Right cardiac atrium (tissue), 5 donors: ENCODE measurements at regions not wholly inside any gene's neighbourhood (a gene's known extent, or its start where the extent isn't known, plus 50 kb on each side); places are given as distances from the start of the nearest gene placed in this dataset.

Experiments
- ATAC-seq, 2 donors: fragments of 200-7000 bp; cut with Tn5 transposase; one replicate each; pipeline versions ENCODE4 v1.8.0 to v1.9.1; 2020; ENCODE audit warnings: moderate library complexity in 2 of 2, mild to moderate bottlenecking in 1 of 2
- DNase-seq, 3 donors: peaks; one replicate each; pipeline ENCODE4 v3.0.0-alpha.2; 2020
- H3K27ac ChIP-seq: one replicate; pipeline ENCODE4 v1.5.1; 2013; ENCODE audit warnings: mild to moderate bottlenecking, low read length, control low read depth, moderate library complexity
- H3K27me3 ChIP-seq: one replicate; pipeline ENCODE4 v1.6.1; 2013; ENCODE audit not compliant: control insufficient read depth, insufficient read depth
- H3K4me1 ChIP-seq: one replicate; pipeline ENCODE4 v1.6.1; 2013; ENCODE audit warnings: low read length; ENCODE audit not compliant: control insufficient read depth, insufficient read depth
- H3K4me3 ChIP-seq: one replicate; pipeline ENCODE4 v1.5.1; 2013; ENCODE audit warnings: low read length, control low read depth
- H3K9me3 ChIP-seq: one replicate; pipeline ENCODE4 v1.6.1; 2013; ENCODE audit warnings: low read length; ENCODE audit not compliant: control insufficient read depth
- WGBS: extraction: QIAGEN DNeasy Blood & Tissue Kit; methylation state at CpG from one replicate; pipeline ENCODE4 v1.1.7; 2013; 5-methylcytosine and 5-hydroxymethylcytosine counted together
- intact Hi-C, 4 donors: fragments of 100-400 bp; cut with DNase I; formaldehyde crosslinking; loops; one replicate each; pipeline versions ENCODE4 v1.11.0 to v1.14.0; 2022 to 2023
- donor health status: healthy with polysubstance abuse.
- donor health status: DM: no; HTN: yes; CAD: no.
- donor health status: DM: no; HTN: no; CAD: no.
- donor health status: DM: no; HTN: yes; CAD: no; lungs with severe emphysema.
- donor health status: DM: yes; HTN: yes; CAD: no.

DNA sequence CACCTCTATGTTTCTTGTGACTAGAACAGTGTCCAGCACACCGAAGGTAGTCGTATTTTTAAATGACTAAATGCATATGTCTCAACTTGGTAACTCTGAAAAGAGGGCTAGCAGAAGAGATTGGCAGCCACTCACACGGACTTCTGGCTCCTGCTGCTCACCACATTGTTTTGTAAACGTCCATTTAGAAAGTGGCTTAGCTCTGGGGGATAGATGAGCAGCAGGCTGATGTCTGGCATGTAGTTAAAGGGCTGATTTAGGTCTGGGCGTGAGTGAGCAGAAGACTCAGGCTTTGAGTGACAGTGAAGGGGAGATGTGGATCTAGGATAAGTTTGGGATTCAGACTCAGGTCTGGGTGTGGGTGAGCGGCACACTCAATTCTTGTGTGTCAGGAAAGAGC lies 372.9 kb upstream of the HS6ST1 start:
- DNase-seq: no peak
- 69% methylated on average over 6 of the region's 6 CpGs for whole genome bisulfite sequencing
- no peak for ATAC-seq
- no peaks in the 10 kb centered on the region for H3K27me3 ChIP-seq
- intact Hi-C loops: no loop called here
- no peak overlapping the region for H3K27ac ChIP-seq
- no peaks in the 10 kb centered on the region for H3K9me3 ChIP-seq
- no peaks in the 10 kb centered on the region for H3K4me1 ChIP-seq
- H3K4me3 ChIP-seq: no peak overlapping the region

DNA sequence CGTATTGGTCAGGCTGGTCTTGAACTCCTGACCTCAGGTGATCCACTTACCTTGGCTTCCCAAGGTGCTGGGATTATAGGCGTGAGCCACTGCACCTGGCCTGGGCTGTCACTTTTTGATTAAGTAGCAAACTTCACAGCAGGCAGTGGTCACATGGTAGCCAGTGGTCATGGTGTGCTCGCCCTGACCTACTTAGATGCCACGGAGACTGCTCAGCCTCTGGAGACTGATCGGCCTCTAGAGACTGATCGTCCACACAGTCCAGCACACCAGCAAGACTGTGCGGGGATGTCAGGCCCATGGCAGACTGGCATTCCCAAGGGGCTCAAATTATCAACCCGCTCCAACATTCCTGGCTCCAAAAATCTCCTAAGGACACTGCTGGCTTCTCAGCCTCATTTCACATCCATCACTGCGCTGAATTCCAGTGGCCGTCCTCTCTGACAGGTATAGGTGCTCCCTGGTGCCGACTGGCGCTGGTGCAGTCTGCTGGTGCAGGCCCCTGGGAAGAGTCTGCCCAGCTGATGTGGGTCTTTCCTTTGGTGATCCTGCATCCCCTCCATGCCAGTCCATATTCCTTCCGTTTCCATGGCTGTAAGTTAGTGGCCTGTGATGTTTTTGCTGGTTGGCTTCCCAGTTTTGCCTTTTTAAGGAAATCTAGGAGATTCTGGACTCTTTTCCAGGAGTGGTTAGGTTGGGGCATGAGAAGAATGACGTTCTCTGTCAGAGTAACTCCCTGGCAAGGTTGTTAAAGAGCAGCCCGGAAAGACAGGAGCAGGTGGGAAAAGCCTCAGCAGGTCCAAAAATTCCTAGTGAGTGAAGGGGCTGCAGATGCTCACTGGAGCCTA lies 374.5 kb upstream of the HS6ST1 start:
- Histone ChIP-seq H3K4me3 (no peak overlapping the region), H3K27ac (no peak overlapping the region), H3K4me1 (no peaks in the 10 kb centered on the region), H3K27me3 (no peaks in the 10 kb centered on the region), H3K9me3 (no peaks in the 10 kb centered on the region)
- 81% methylated on average over 15 of the region's 15 CpGs for WGBS
- DNase-seq: no peak
- intact Hi-C loops: no loop called here
- no peak for ATAC-seq

DNA sequence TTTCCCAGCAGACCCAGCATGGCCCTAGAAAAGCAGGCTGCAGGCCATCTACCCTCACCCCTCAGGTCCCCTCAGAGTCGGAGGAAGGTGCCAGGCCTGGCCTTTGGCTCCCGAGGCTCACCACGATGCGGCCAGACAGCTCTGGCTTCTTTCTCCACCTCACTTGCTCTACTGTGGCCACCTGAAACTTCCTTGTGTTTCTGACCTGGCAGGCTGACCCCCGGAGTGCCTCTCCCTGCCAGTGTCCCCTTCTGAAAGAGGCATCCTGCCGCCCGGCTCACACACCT lies 375.0 kb upstream of the HS6ST1 start:
- intact Hi-C loops: no loop called here
- no peak for DNase-seq
- 78% methylated on average over 7 of the region's 7 CpGs for WGBS
- H3K27ac ChIP-seq: no peak overlapping the region
- H3K27me3 ChIP-seq: no peaks in the 10 kb centered on the region
- no peak overlapping the region for H3K4me3 ChIP-seq
- no peak for ATAC-seq
- no peaks in the 10 kb centered on the region for H3K4me1 ChIP-seq
- H3K9me3 ChIP-seq: no peaks in the 10 kb centered on the region

DNA sequence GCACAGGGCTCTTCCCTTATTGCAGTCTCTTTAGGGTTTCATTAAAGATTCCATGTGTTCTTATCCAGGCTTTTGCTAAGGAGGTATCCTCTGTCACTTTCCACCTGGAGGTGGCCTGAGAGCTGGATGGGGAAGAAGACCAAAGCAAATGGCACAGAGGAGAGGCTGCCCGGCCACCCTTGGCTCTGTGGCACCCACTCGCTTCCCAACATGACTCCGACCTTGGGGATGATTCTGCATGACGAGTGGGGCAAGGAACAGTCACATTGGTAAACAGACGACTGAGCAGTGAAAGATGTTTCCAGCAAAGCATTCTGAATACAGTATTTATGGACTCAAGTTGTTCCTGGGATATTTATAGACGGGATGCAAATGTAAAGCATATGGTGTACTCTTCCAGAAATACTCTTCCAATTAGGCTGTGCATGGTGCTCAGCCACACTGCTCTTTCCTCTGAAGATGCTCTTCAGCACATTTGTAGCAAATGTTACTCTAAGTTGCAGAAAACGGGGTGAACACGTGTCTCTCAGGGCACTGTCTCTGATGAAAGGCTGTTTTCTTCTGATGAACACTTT lies 377.1 kb upstream of the HS6ST1 start:
- Histone ChIP-seq H3K27me3 (no peaks in the 10 kb centered on the region), H3K4me3 (no peak overlapping the region), H3K27ac (no peak overlapping the region), H3K4me1 (no peaks in the 10 kb centered on the region), H3K9me3 (no peaks in the 10 kb centered on the region)
- DNase-seq: no peak
- no peak for ATAC-seq
- intact Hi-C loops: no loop called here
- 82% methylated on average over 8 of the region's 8 CpGs for WGBS

DNA sequence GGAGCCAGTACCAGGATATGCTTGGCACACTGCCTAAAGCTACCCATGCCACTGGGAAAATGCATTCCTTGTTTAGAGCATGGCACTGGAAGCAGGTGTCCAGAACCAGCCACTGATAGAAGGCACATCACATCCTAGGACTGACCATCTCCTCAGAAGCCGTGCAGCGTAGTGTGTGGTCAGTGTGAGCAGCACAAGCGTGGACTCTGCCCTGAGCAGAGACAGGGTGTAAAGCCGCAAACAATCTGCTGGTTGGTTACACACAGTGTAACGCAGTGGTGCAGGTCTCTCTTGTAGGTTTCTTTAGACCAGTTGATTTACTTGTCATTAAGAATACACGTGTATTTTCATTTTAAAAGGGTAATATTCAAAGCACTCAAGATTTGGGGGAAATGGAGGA lies 377.8 kb upstream of the HS6ST1 start:
- Histone ChIP-seq H3K27ac (no peak overlapping the region), H3K27me3 (no peaks in the 10 kb centered on the region), H3K4me3 (no peak overlapping the region), H3K4me1 (no peaks in the 10 kb centered on the region), H3K9me3 (no peaks in the 10 kb centered on the region)
- intact Hi-C loops: no loop called here
- WGBS: 92% methylated on average over 6 of the region's 6 CpGs
- no peak for ATAC-seq
- DNase-seq: no peak

DNA sequence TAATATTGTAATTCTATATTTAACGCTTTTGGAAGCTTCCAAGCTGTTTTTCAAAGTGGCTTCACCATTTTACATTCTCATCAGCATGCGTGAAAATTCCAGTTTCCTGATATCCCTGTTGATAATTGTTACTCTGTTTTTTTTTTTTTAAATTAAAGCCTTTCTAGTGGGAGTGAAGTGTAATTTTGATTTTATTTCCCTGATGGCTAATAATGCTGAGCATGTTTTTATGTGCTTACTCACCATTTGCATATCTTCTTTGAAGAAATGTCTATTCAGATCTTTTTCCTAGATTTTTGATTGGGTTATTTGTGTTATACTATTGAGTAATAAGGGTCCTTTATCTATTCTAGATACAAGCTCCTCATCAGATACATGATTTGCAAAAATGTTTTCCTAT lies 382.8 kb upstream of the HS6ST1 start:
- 88% methylated on average over 2 of the region's 2 CpGs for WGBS
- no peak overlapping the region for H3K4me3 ChIP-seq
- no peaks in the 10 kb centered on the region for H3K27me3 ChIP-seq
- ATAC-seq (no peak), DNase-seq (no peak)
- H3K9me3 ChIP-seq: no peaks in the 10 kb centered on the region
- no peaks in the 10 kb centered on the region for H3K4me1 ChIP-seq
- H3K27ac ChIP-seq: no peak overlapping the region
- intact Hi-C loops: no loop called here

DNA sequence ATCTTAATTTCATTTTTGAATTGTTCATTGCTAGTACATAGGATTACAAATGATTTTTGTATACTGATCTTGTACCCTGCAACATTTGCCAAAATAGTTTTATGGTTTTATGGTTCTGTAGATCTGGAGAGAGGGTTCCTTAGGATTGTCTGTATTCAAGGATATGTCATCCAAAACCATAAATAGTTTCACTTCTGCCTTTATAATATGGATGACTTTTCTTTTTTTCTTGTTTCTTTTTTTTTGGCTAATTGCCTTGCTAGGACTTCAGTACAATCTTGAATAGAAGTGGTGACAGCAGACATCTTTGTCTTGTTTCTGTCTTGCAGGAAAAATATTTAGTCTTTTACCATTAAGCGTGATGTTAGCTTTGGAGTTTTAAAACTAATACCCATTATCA lies 383.9 kb upstream of the HS6ST1 start:
- H3K27me3 ChIP-seq: no peaks in the 10 kb centered on the region
- WGBS: 39% methylated on average over 1 of the region's 1 CpG
- intact Hi-C loops: no loop called here
- H3K4me1 ChIP-seq: no peaks in the 10 kb centered on the region
- peaks cover 4% of the 10 kb centered on the region for H3K9me3 ChIP-seq
- ATAC-seq: no peak
- H3K27ac ChIP-seq: no peak overlapping the region
- no peak overlapping the region for H3K4me3 ChIP-seq
- DNase-seq: no peak

DNA sequence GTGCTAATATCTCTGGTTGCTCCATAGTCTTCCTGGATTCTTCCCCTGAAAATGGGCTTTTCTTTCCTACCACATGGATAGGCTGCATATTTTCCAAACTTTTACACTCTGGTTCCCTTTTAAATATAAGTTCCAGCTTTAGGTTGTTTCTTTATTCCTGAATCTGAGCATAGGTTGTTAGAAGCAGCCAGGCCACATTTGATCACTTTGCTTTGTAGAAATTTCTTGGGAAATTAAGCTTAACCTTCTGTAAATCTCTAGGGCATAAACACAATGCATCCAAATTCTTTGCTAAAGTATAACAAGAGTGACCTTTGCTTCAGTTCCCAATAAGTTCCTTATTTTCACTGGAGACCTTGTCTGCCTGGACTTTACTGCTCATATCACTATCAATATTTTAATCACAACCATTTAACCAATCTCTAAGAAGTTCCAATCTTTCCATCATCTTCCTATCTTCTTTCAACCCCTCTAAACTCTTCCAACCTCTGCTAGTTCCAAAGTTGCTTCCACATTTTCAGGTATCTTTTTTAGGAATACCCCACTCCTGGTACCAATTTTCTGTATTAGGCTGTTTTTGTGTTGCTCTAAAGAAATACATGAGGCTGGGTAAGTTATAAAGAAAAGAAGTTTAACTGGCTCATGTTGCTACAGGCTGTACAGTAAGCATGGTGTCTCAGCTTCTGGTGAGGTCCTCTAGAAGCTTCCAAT lies 389.6 kb upstream of the HS6ST1 start:
- Histone ChIP-seq H3K27ac (no peak overlapping the region), H3K4me3 (no peak overlapping the region), H3K4me1 (no peaks in the 10 kb centered on the region), H3K27me3 (no peaks in the 10 kb centered on the region), H3K9me3 (peaks cover 4% of the 10 kb centered on the region)
- DNase-seq (no peak), ATAC-seq (no peak)
- intact Hi-C loops: no loop called here

DNA sequence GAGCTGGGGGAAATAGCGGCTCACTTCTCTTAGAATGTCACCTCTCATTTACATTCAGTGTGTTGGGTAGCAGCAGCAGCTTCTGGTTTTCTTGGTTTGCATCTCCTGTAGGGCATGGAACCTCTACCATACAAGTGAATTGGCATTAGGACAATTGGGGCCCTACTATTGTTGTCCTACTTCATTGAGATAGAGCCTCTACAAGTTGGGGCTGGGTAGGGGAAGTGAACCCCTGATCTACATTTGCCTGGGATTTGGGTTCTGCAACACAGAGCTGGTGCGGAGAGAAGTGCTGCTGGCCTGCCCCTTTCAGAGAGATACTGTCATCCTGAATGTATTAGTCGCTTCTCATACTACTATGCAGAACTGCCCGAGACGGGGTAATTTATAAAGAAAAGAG lies 391.6 kb upstream of the HS6ST1 start:
- Histone ChIP-seq H3K9me3 (peaks cover 4% of the 10 kb centered on the region), H3K27ac (no peak overlapping the region), H3K4me3 (no peak overlapping the region), H3K4me1 (no peaks in the 10 kb centered on the region), H3K27me3 (no peaks in the 10 kb centered on the region)
- intact Hi-C loops: no loop called here
- DNase-seq (no peak), ATAC-seq (no peak)
- WGBS: 96% methylated on average over 5 of the region's 5 CpGs

DNA sequence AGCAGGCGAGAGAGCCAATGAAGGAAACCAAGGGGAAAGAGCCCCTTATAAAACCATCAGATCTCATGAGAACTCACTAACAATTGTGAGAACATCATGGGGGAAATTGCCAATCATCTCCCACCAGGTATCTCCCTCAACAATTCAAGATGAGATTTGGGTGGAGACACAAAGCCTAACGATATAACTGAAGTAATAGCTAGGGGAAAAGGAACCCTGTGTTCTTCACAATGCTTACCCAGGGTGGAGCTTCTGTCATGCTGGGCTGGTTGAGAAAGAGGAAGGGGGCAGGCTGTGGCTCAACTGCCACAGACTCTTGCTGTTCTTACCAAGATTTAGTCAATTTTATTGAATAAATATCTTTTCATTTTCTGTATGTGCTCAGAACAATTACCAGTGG lies 392.1 kb upstream of the HS6ST1 start:
- Histone ChIP-seq H3K4me3 (no peak overlapping the region), H3K27ac (no peak overlapping the region), H3K27me3 (no peaks in the 10 kb centered on the region), H3K4me1 (no peaks in the 10 kb centered on the region), H3K9me3 (peaks cover 4% of the 10 kb centered on the region)
- DNase-seq: no peak
- intact Hi-C loops: no loop called here
- WGBS: 86% methylated on average over 2 of the region's 2 CpGs
- no peak for ATAC-seq

DNA sequence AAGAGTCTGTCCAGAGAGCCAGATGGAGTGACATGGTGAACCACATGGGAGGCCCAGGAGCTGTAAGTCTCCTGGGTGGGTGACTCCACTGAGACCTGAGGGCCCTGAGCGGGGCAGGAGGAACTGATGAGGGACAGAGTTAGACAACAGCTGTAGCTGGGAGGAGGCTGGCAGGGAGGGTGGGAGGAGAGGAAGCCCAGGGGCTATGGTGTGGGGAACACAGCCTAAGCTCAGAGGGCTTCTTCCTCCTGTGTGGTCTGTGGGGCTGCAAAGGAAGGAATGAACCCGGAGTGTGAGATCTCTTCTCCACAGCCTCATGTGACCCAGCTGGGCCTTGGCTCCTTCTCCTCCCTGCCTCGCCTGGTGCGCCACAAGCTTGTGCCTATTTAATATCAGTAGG lies 395.6 kb upstream of the HS6ST1 start:
- ATAC-seq (peak; percentile 22 to 28), DNase-seq (no peak)
- intact Hi-C loops: no loop called here
- Histone ChIP-seq H3K9me3 (no peaks in the 10 kb centered on the region), H3K4me3 (no peak overlapping the region), H3K27me3 (no peaks in the 10 kb centered on the region), H3K27ac (no peak overlapping the region), H3K4me1 (no peaks in the 10 kb centered on the region)
- 73% methylated on average over 4 of the region's 4 CpGs for WGBS
